HG03571 (cell line): ENCODE measurements at regions not wholly inside any gene's neighbourhood (a gene's known extent, or its start where the extent isn't known, plus 50 kb on each side); places are given as distances from the start of the nearest gene placed in this dataset.

Experiments used
- ATAC-seq: cut with Tn5 transposase; IDR thresholded peaks from one replicate; pipeline ENCODE4 v1.9.1; 2021; ENCODE audit not compliant: unreplicated experiment

GRCh38 chr6:149176971-149177667 is 140.4 kb upstream of the TAB2 start:
- ATAC-seq: no peak

- ATAC-seq: no peak
Measured at GRCh38 chr6:149179431-149179830, 138.1 kb upstream of the TAB2 start.

- ATAC-seq: no peak
Measured at GRCh38 chr6:149181304-149181703, 136.2 kb upstream of the TAB2 start.

GRCh38 chr6:149182262-149182661 is 135.2 kb upstream of the TAB2 start:
- ATAC-seq: no peak

- no peak for ATAC-seq
Measured at GRCh38 chr6:149184523-149184922, 133.0 kb upstream of the TAB2 start.

GRCh38 chr6:149185799-149186357 is 131.6 kb upstream of the TAB2 start:
- ATAC-seq: no peak

- no peak for ATAC-seq
Measured at GRCh38 chr6:149186873-149187272, 130.6 kb upstream of the TAB2 start.

GRCh38 chr6:149190224-149190831 is 127.2 kb upstream of the TAB2 start:
- ATAC-seq: no peak

GRCh38 chr6:149194820-149195558 is 122.5 kb upstream of the TAB2 start:
- ATAC-seq: peak; percentile 51

- no peak for ATAC-seq
Measured at GRCh38 chr6:149196091-149196490, 121.4 kb upstream of the TAB2 start.

- no peak for ATAC-seq
Measured at GRCh38 chr6:149197482-149197881, 120.0 kb upstream of the TAB2 start.

- ATAC-seq: no peak
Measured at GRCh38 chr6:149198265-149198664, 119.2 kb upstream of the TAB2 start.

GRCh38 chr6:149200282-149200945 is 117.1 kb upstream of the TAB2 start:
- no peak for ATAC-seq

- no peak for ATAC-seq
Measured at GRCh38 chr6:149201068-149201655, 116.3 kb upstream of the TAB2 start.

- no peak for ATAC-seq
Measured at GRCh38 chr6:149202100-149202499, 115.4 kb upstream of the TAB2 start.

- no peak for ATAC-seq
Measured at GRCh38 chr6:149202952-149203351, 114.6 kb upstream of the TAB2 start.

GRCh38 chr6:149203509-149203908 is 114.0 kb upstream of the TAB2 start:
- ATAC-seq: no peak

GRCh38 chr6:149208134-149208601 is 109.3 kb upstream of the TAB2 start:
- ATAC-seq: no peak

- ATAC-seq: no peak
Measured at GRCh38 chr6:149209871-149210775, 107.4 kb upstream of the TAB2 start.
